OCI-LY3 (cell line): ENCODE measurements at regions not wholly inside any gene's neighbourhood (a gene's known extent, or its start where the extent isn't known, plus 50 kb on each side); places are given as distances from the start of the nearest gene placed in this dataset.

ENCODE experiments used
- H2AFZ ChIP-seq: fragments of 200-600, 300-600 bp; shearing (Covaris generic); 2 replicates; pipeline ENCODE4 v1.6.0; 2014; ENCODE audit warnings: antibody characterized with exemption, low read depth, low read length
- H3K27ac ChIP-seq: fragments of 200-600, 300-600 bp; sonication (generic); 2 replicates; pipeline ENCODE4 v1.5.1; 2014; ENCODE audit warnings: mild to moderate bottlenecking, low read length, moderate library complexity, mixed read lengths
- H3K27me3 ChIP-seq: fragments of 200-600, 300-600 bp; sonication (generic); 2 replicates; pipeline ENCODE4 v1.6.1; 2014; ENCODE audit warnings: low read depth, low read length, mixed read lengths
- H3K36me3 ChIP-seq: fragments of 200-600, 300-600 bp; sonication (generic); replicated peaks from 2 replicates; pipeline ENCODE3; 2014; ENCODE audit warnings: low read depth, low read length, mixed read lengths
- H3K4me1 ChIP-seq: fragments of 300-600, 200-600 bp; sonication (generic); 2 replicates; pipeline ENCODE4 v1.6.1; 2014; ENCODE audit warnings: low read length, mixed read lengths
- H3K4me2 ChIP-seq: fragments of 200-600, 300-600 bp; sonication (generic); 2 replicates; pipeline ENCODE4 v1.6.1; 2014; ENCODE audit warnings: low read length, mixed read lengths
- H3K4me3 ChIP-seq: fragments of 300-600, 200-600 bp; sonication (generic); 2 replicates; pipeline ENCODE4 v1.5.1; 2014; ENCODE audit warnings: antibody characterized with exemption, mild to moderate bottlenecking, low read length, moderate library complexity
- H3K79me2 ChIP-seq: fragments of 300-600, 200-600 bp; shearing (Covaris generic); 2 replicates; pipeline ENCODE4 v1.6.1; 2014; ENCODE audit warnings: mild to moderate bottlenecking, low read length, mixed read lengths
- H3K9ac ChIP-seq: fragments of 300-600, 200-600 bp; shearing (Covaris generic); 2 replicates; pipeline ENCODE4 v1.6.0; 2014; ENCODE audit warnings: mild to moderate bottlenecking, low read length, moderate library complexity
- H3K9me3 ChIP-seq: fragments of 200-600, 300-600 bp; shearing (Covaris generic); 2 replicates; pipeline ENCODE4 v1.6.1; 2014; ENCODE audit warnings: low read length, mixed read lengths; ENCODE audit not compliant: insufficient read depth
- H4K20me1 ChIP-seq: fragments of 200-600, 300-600 bp; sonication (generic); 2 replicates; pipeline ENCODE4 v1.6.1; 2016; ENCODE audit warnings: low read length, mixed read lengths; ENCODE audit not compliant: insufficient read depth
- EZH2phosphoT487 ChIP-seq: fragments of 200-600 bp; shearing (Covaris generic); IDR thresholded peaks from 2 replicates; pipeline ENCODE4 v1.6.1; 2018; ENCODE audit warnings: antibody characterized with exemption, mixed run types, low read depth
- TF ChIP-seq, protein P1 (sequence below): fragments of 200-600, 300-600 bp; sonication (generic); IDR thresholded peaks from 2 replicates; pipeline ENCODE4 v1.5.1; 2014; ENCODE audit warnings: antibody characterized with exemption, low read length, low read depth

DNA sequence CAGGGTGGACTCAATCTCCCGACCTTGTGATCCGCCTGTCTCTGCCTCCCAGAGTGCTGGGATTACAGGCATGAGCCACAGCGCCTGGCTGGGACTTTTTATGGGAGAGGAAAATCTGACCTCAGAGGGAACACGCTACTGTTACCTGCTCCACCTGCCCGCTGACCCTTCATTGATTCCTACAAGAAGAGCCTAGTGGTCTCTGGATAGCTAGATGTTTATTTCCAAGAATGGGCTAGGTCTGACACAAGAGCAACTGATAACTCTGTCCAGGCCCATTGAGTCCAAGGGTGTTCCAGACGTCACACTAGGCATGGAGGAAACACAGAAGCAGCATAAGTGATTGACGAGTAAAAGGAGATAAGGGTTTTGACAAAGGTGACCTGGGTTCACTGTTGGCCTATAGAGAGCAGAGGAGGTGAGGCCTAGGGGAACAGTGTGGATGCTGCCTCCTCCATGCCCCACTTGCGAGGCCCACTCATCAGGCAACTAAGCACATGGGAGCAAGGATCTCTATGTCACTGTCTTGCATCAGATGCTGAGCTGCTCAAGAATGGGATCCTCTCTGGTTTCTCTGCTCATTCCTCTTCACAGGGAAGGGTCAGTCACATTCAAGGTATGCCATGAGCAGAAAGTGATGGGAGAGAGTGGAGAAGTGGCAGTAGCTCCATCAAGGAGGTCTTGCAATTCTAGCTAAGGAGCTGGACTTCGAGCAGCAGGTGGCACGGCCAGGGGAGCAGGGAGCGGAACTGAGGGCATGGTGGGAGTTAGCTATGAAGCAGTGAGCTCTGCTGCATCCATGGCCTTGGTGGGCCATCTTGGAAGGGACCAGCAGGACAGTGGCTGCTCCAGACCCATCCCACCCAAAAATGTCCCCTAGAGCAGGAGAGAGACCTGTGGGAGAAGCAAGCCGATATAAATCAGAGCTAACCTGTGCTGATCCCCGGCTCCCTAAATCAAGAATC lies 145.2 kb downstream of the WSCD1 start:
- no peak overlapping the region for H3K9ac ChIP-seq

DNA sequence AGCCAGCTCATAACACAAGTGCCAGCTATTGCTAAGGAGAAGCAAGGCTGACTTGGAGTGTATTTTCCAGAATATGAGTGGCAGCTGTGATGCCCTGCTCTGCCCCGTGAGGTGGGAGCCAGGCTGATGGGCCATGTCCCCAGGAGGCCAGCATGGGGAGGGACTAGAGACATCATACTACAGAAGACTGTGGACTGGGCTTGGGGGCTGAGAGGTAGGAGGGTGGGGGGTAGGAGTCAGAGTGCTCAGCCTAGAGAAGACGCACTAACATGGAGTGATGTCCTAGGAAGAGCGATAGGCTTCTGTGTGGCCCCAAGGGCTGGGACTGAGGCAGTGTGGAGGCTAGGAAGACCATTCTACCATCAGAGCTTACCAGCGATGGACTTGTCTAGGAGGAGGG lies 143.7 kb downstream of the WSCD1 start:
- no peaks in the 10 kb centered on the region for H3K9me3 ChIP-seq
- TF ChIP-seq EZH2phosphoT487 = no peak
- TF ChIP-seq, protein P1, sequence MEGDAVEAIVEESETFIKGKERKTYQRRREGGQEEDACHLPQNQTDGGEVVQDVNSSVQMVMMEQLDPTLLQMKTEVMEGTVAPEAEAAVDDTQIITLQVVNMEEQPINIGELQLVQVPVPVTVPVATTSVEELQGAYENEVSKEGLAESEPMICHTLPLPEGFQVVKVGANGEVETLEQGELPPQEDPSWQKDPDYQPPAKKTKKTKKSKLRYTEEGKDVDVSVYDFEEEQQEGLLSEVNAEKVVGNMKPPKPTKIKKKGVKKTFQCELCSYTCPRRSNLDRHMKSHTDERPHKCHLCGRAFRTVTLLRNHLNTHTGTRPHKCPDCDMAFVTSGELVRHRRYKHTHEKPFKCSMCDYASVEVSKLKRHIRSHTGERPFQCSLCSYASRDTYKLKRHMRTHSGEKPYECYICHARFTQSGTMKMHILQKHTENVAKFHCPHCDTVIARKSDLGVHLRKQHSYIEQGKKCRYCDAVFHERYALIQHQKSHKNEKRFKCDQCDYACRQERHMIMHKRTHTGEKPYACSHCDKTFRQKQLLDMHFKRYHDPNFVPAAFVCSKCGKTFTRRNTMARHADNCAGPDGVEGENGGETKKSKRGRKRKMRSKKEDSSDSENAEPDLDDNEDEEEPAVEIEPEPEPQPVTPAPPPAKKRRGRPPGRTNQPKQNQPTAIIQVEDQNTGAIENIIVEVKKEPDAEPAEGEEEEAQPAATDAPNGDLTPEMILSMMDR = no peak
- H3K9ac ChIP-seq = no peak overlapping the region
- H3K27ac ChIP-seq = no peak overlapping the region
- no peaks in the 10 kb centered on the region for H3K27me3 ChIP-seq
- no peaks in the 10 kb centered on the region for H4K20me1 ChIP-seq
- no peak overlapping the region for H2AFZ ChIP-seq
- no peak overlapping the region for H3K4me3 ChIP-seq
- H3K4me1 ChIP-seq = no peaks in the 10 kb centered on the region
- no peaks in the 10 kb centered on the region for H3K36me3 ChIP-seq
- H3K79me2 ChIP-seq = no peaks in the 10 kb centered on the region
- H3K4me2 ChIP-seq = no peak overlapping the region

More for the DNA sequence above, 145.2 kb downstream of the WSCD1 start:
- Histone ChIP-seq H3K27me3 (no peaks in the 10 kb centered on the region), H3K36me3 (no peaks in the 10 kb centered on the region), H2AFZ (no peak overlapping the region), H3K9me3 (no peaks in the 10 kb centered on the region), H3K4me1 (no peaks in the 10 kb centered on the region), H3K4me3 (no peak overlapping the region), H3K4me2 (no peak overlapping the region), H4K20me1 (no peaks in the 10 kb centered on the region), H3K79me2 (no peaks in the 10 kb centered on the region), H3K27ac (no peak overlapping the region)
- TF ChIP-seq EZH2phosphoT487 = no peak
- TF ChIP-seq, protein P1 = no peak

- H3K27me3 ChIP-seq = no peaks in the 10 kb centered on the region
- H2AFZ ChIP-seq = no peak overlapping the region
- TF ChIP-seq EZH2phosphoT487 = no peak
- no peak overlapping the region for H3K9ac ChIP-seq
- no peaks in the 10 kb centered on the region for H4K20me1 ChIP-seq
- no peak overlapping the region for H3K27ac ChIP-seq
- no peaks in the 10 kb centered on the region for H3K36me3 ChIP-seq
- no peak overlapping the region for H3K4me2 ChIP-seq
- H3K4me1 ChIP-seq = no peaks in the 10 kb centered on the region
- H3K4me3 ChIP-seq = no peak overlapping the region
- no peaks in the 10 kb centered on the region for H3K9me3 ChIP-seq
- H3K79me2 ChIP-seq = no peaks in the 10 kb centered on the region
These were observed 142.6 kb downstream of the WSCD1 start for GRCh38 chr17:6212766-6213165.

DNA sequence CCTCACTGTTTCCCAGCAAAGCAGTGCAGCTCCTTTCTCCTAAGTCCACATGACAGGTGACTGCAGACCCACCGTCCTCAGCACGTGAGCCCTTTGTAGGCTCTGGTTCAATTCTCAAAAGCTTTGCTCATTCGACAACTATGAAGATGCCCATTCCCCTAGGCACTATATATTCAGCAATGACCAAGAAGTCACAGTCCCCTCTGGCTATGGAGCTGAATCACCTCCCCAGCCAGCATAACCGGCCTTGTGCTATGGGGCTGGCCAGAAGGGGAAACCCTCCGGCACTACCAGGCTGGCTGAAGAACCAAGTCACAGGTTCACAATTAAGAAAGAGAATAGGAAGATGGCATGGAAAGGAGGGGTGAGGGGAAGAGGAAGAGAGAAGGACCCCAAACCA lies 139.7 kb downstream of the WSCD1 start:
- Histone ChIP-seq H3K79me2 (no peaks in the 10 kb centered on the region), H3K9me3 (no peaks in the 10 kb centered on the region), H3K9ac (no peak overlapping the region)

More for the DNA sequence above, 139.7 kb downstream of the WSCD1 start:
- Histone ChIP-seq H3K27ac (no peak overlapping the region), H3K4me2 (no peak overlapping the region), H4K20me1 (no peaks in the 10 kb centered on the region), H2AFZ (no peak overlapping the region), H3K4me3 (no peak overlapping the region), H3K4me1 (no peaks in the 10 kb centered on the region), H3K27me3 (no peaks in the 10 kb centered on the region), H3K36me3 (no peaks in the 10 kb centered on the region)
- TF ChIP-seq, protein P1 = no peak
- TF ChIP-seq EZH2phosphoT487 = no peak
